ENCODE measurements at regions not wholly inside any gene's neighbourhood (a gene's known extent, or its start where the extent isn't known, plus 50 kb on each side); places are given as distances from the start of the nearest gene placed in this dataset.

DNA sequence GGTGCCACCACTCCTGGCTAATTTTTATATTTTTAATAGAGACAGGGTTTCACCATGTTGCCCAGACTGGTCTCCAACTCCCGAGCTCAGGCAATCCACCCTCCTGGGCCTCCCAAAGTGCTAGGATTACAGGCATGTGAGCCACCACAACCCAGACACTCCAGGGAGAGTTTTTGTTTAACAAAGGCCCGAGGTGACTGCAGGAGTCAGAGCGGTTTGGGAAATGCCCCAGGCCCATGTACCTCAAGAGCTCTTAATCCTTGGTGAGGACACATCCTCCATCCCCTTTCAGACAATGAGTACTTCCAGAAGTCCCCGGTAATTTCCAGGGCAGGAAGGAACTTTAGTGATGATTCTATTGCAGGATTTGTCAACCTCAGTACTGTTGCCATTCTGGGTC, 176.0 kb downstream of the ESRRB start:
- H3K9me3 ChIP-seq, result no peaks in the 10 kb centered on the region
- H3K4me3 ChIP-seq, result no peak overlapping the region
- intact Hi-C loops (cut with DNase I), result no loop called here
- DNase-seq (ENCODE audit: extremely low spot score in 2 of 2), result no peak
- no peak for TF ChIP-seq POLR2A (IDR thresholded peaks at IDR 0.05)
- TF ChIP-seq POLR2AphosphoS5 (IDR thresholded peaks at IDR 0.05; ENCODE audit: insufficient read depth in 1 of 2, low read depth in 1 of 2), result no peak
- TF ChIP-seq, protein P1, sequence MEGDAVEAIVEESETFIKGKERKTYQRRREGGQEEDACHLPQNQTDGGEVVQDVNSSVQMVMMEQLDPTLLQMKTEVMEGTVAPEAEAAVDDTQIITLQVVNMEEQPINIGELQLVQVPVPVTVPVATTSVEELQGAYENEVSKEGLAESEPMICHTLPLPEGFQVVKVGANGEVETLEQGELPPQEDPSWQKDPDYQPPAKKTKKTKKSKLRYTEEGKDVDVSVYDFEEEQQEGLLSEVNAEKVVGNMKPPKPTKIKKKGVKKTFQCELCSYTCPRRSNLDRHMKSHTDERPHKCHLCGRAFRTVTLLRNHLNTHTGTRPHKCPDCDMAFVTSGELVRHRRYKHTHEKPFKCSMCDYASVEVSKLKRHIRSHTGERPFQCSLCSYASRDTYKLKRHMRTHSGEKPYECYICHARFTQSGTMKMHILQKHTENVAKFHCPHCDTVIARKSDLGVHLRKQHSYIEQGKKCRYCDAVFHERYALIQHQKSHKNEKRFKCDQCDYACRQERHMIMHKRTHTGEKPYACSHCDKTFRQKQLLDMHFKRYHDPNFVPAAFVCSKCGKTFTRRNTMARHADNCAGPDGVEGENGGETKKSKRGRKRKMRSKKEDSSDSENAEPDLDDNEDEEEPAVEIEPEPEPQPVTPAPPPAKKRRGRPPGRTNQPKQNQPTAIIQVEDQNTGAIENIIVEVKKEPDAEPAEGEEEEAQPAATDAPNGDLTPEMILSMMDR (IDR thresholded peaks at IDR 0.05), result no peak
- no peaks in the 10 kb centered on the region for H3K27me3 ChIP-seq
- no peak overlapping the region for H3K27ac ChIP-seq
- no peaks in the 10 kb centered on the region for H3K4me1 ChIP-seq
- H3K36me3 ChIP-seq, result no peaks in the 10 kb centered on the region

DNA sequence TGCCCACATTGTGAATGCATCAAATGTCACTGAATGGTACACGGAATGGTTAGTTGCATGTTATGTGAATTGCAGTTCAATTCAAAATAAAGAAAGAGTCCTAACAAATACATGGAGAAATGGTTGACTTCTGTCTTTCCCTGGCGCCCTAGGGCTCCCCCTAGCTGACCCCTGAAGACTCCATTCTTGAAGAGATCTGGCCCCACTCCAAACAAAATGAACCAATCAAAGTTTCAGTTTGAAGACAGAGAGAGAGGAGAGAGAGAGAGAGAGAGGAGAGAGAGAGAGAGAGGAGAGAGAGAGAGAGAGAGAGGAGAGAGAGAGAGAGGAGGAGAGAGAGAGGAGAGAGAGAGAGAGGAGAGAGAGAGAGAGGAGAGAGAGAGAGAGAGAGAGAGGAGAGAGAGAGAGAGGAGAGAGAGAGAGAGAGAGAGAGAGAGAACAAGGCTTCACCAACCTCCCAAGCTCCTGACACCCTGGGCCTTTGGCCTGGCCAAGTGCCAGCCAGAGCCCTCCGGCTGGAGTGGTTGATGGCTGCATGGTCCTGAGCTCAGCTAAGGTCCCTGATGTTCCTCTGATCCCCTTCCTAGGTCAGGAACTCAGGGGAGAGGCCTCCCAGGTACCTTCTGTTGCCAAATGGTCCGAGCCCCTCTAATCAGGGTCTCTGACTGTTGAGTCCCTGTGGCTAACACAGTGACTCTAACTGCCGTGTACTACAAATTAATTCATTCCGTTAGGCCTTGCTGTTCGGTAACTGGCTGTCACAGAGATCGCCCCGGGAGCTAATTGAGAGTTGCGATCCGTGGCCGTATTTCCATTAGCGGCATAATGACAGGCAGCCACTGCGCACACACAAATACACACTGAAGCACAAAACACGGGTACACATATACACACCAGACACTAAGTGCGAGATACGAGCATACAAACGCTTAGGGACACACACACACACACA, 188.8 kb downstream of the ESRRB start:
- no peak for DNase-seq (ENCODE audit: extremely low spot score in 2 of 2)
- Histone ChIP-seq H3K4me3 (no peak overlapping the region), H3K27ac (no peak overlapping the region), H3K4me1 (no peaks in the 10 kb centered on the region), H3K27me3 (no peaks in the 10 kb centered on the region), H3K9me3 (no peaks in the 10 kb centered on the region), H3K36me3 (no peaks in the 10 kb centered on the region)
- TF ChIP-seq, protein P1 (IDR thresholded peaks at IDR 0.05), result no peak
- TF ChIP-seq POLR2A (IDR thresholded peaks at IDR 0.05) (no peak), POLR2AphosphoS5 (IDR thresholded peaks at IDR 0.05; ENCODE audit: insufficient read depth in 1 of 2, low read depth in 1 of 2) (no peak)
- intact Hi-C loops (cut with DNase I), result no loop called here

DNA sequence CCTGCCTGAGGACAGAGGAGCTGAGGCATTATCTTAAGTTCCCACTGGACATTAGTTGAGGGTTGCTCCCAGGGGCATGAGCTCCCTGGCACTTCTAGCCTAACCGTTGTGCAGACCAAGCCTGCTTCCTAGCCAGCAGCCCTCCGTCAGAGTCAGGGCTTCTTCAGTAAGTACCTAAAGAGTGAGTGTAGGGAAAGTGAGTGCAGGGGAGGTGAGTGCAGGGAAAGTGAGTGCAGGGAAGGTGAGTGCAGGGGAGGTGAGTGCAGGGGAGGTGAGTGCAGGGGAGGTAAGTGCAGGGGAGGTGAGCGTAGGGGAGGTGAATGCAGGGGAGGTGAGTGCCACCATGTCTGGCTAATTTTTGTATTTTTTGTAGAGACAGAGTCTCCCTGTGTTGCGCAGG, 190.5 kb downstream of the ESRRB start:
- Histone ChIP-seq H3K27ac (no peak overlapping the region), H3K4me3 (no peak overlapping the region), H3K27me3 (no peaks in the 10 kb centered on the region), H3K9me3 (no peaks in the 10 kb centered on the region), H3K4me1 (no peaks in the 10 kb centered on the region), H3K36me3 (no peaks in the 10 kb centered on the region)
- no peak for DNase-seq (ENCODE audit: extremely low spot score in 2 of 2)
- TF ChIP-seq POLR2A (IDR thresholded peaks at IDR 0.05) (no peak), POLR2AphosphoS5 (IDR thresholded peaks at IDR 0.05; ENCODE audit: insufficient read depth in 1 of 2, low read depth in 1 of 2) (no peak)
- TF ChIP-seq, protein P1 (IDR thresholded peaks at IDR 0.05), result no peak
- intact Hi-C loops (cut with DNase I), result no loop called here

DNA sequence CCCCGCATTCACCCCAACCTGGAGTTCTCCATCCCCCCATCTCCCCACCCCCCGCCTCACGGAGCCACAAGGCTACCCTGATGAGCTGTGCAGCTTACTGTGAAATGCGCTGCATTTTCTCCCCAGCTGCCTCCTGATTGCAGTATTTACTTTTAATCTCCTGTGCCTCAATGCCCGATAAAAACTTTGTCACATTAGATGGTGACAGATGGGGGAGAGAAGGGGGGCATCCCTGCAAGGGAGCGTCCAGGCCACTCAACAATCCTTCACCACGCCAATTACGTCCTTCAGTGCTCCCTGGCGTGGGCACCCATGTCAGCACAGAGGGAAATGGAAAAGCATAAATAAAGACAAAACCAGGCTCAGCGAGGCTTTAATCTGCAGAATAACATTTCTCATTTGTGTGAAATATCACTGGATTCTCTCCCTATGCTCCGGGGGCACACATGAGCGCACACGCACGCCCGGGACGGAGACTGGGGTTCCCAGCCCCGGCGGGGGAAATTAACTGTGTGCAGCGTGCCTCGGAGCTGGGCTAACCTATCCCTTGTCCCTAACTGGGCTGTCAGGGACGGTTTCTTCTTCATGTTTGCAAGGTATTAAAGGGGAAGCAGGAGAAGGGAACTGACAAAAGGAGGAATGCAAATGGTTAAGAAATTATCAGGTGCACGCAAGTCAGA, 186.7 kb upstream of the VASH1 start:
- TF ChIP-seq POLR2AphosphoS5 (IDR thresholded peaks at IDR 0.05; ENCODE audit: insufficient read depth in 1 of 2, low read depth in 1 of 2), result no peak
- TF ChIP-seq, protein P1 (IDR thresholded peaks at IDR 0.05), result no peak
- no peak for TF ChIP-seq POLR2A (IDR thresholded peaks at IDR 0.05)
- Histone ChIP-seq H3K9me3 (no peaks in the 10 kb centered on the region), H3K36me3 (no peaks in the 10 kb centered on the region), H3K4me3 (no peak overlapping the region), H3K4me1 (no peaks in the 10 kb centered on the region), H3K27ac (no peak overlapping the region), H3K27me3 (no peaks in the 10 kb centered on the region)
- no peak for DNase-seq (ENCODE audit: extremely low spot score in 2 of 2)
- intact Hi-C loops (cut with DNase I), result no loop called here

DNA sequence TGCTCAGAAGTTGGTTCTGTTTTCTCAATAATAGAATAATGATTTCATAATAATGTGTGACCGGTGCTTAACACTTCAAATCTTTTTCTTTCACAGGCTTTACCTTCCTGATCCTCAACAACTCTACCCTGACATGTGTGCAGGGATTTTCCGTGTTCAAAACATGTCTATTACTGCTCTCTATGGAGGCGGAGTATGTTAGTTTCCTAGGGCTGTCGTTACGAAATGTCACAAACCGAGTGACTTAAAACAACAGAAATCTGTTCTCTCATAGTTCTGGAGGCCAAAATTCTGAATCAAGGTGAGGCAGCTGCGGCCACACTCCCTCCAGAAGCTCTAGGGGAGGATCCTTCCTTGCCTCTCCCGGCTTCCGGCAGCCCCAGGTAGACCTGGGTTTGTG, 186.2 kb upstream of the VASH1 start:
- no peaks in the 10 kb centered on the region for H3K4me1 ChIP-seq
- no peak for DNase-seq (ENCODE audit: extremely low spot score in 2 of 2)
- no peak overlapping the region for H3K27ac ChIP-seq
- no peaks in the 10 kb centered on the region for H3K36me3 ChIP-seq
- TF ChIP-seq POLR2AphosphoS5 (IDR thresholded peaks at IDR 0.05; ENCODE audit: insufficient read depth in 1 of 2, low read depth in 1 of 2) (no peak), POLR2A (IDR thresholded peaks at IDR 0.05) (no peak)
- TF ChIP-seq, protein P1 (IDR thresholded peaks at IDR 0.05), result no peak
- intact Hi-C loops (cut with DNase I), result no loop called here
- no peaks in the 10 kb centered on the region for H3K9me3 ChIP-seq
- no peaks in the 10 kb centered on the region for H3K27me3 ChIP-seq
- no peak overlapping the region for H3K4me3 ChIP-seq

Data from vagina (tissue), 2 donors.